HEK293 (cell line): ENCODE measurements at regions not wholly inside any gene's neighbourhood (a gene's known extent, or its start where the extent isn't known, plus 50 kb on each side); places are given as distances from the start of the nearest gene placed in this dataset.

ENCODE experiments used
- CTCF ChIA-PET: fragments of 350-600 bp; formaldehyde crosslinking; extraction: SDS; loops from one replicate; lab custom pipeline; 2021; ENCODE audit warnings: antibody characterized with exemption; lab: Yijun Ruan, JAX
- POLR2A ChIA-PET: fragments of 300-600 bp; formaldehyde crosslinking; extraction: SDS; loops from one replicate; lab custom pipeline; 2020; ENCODE audit warnings: antibody characterized with exemption, inconsistent platforms; lab: Yijun Ruan, JAX
- H3K27ac ChIP-seq: fragments of 200-500 bp; sonication (Bioruptor generic); 2 replicates; pipeline ENCODE4 v1.5.1; 2014; ENCODE audit warnings: low read depth, low read length, control low read depth, inconsistent platforms; ENCODE audit errors: extremely low read depth
- H3K36me3 ChIP-seq, 2 experiments: fragments of 200-500 bp in 1 of 2; sonication (Bioruptor generic) in 1 of 2; 1 replicate in 1 of 2; 2 replicates in 1 of 2; pipeline ENCODE4 v1.5.1; 2014 to 2017; ENCODE audit warnings: inconsistent platforms in 2 of 2, low read length in 2 of 2; ENCODE audit not compliant: control insufficient read depth in 2 of 2, insufficient read depth in 1 of 2
- H3K4me1 ChIP-seq: fragments of 200-500 bp; sonication (Bioruptor generic); 2 replicates; pipeline ENCODE4 v1.5.1; 2014; ENCODE audit warnings: mild to moderate bottlenecking, low read length, inconsistent platforms; ENCODE audit not compliant: control insufficient read depth, insufficient read depth
- H3K4me3 ChIP-seq: 2 replicates; pipeline ENCODE4 v1.5.1; 2011; ENCODE audit warnings: low read depth, mild to moderate bottlenecking, control low read depth, low read length, moderate library complexity
- H3K9me3 ChIP-seq: fragments of 200-500 bp; sonication (Bioruptor generic); 2 replicates; pipeline ENCODE4 v1.5.1; 2014; ENCODE audit warnings: low read depth, low read length, inconsistent platforms; ENCODE audit not compliant: control insufficient read depth, insufficient read depth
- EGR2 ChIP-seq: fragments of 450-650 bp; formaldehyde crosslinking; IDR thresholded peaks from 2 replicates; pipeline ENCODE4 v1.5.1; 2016; ENCODE audit warnings: low read depth, missing biosample characterization, missing genetic modification characterization
- GLI2 ChIP-seq: fragments of 450-650 bp; formaldehyde crosslinking; IDR thresholded peaks from 2 replicates; pipeline ENCODE4; 2017; ENCODE audit warnings: missing biosample characterization, missing genetic modification characterization, low read depth, borderline replicate concordance
- HOXA7 ChIP-seq: sonication (generic); formaldehyde crosslinking; IDR thresholded peaks from 2 replicates; pipeline ENCODE4 v1.8.1; 2022; ENCODE audit warnings: missing genetic modification reagents, borderline replicate concordance
- KLF1 ChIP-seq: fragments of 450-650 bp; formaldehyde crosslinking; IDR thresholded peaks from 2 replicates; pipeline ENCODE4 v1.5.1; 2016; ENCODE audit warnings: missing biosample characterization, missing genetic modification characterization
- KLF9 ChIP-seq: fragments of 450-650 bp; formaldehyde crosslinking; IDR thresholded peaks from 2 replicates; pipeline ENCODE4 v1.5.1; 2016; ENCODE audit warnings: missing biosample characterization, missing genetic modification characterization, low read depth
- OVOL3 ChIP-seq: fragments of 450-650 bp; formaldehyde crosslinking; IDR thresholded peaks from 2 replicates; pipeline ENCODE4 v1.5.1; 2016; ENCODE audit warnings: missing biosample characterization, missing genetic modification characterization
- YY2 ChIP-seq: fragments of 450-650 bp; formaldehyde crosslinking; IDR thresholded peaks from 2 replicates; pipeline ENCODE4 v1.5.1; 2016; ENCODE audit warnings: missing biosample characterization, missing genetic modification characterization
- ZBTB20 ChIP-seq: fragments of 450-650 bp; formaldehyde crosslinking; IDR thresholded peaks from 2 replicates; pipeline ENCODE4 v1.5.1; 2016; ENCODE audit warnings: missing biosample characterization, missing genetic modification characterization
- ZFP3 ChIP-seq: fragments of 450-650 bp; formaldehyde crosslinking; IDR thresholded peaks from 2 replicates; pipeline ENCODE4 v1.5.1; 2016; ENCODE audit warnings: low read depth, missing biosample characterization, missing genetic modification characterization
- ZNF10 ChIP-seq: fragments of 450-650 bp; formaldehyde crosslinking; IDR thresholded peaks from 2 replicates; pipeline ENCODE4 v1.5.1; 2017; ENCODE audit warnings: missing biosample characterization, missing genetic modification characterization
- ZNF140 ChIP-seq: fragments of 450-650 bp; formaldehyde crosslinking; IDR thresholded peaks from 2 replicates; pipeline ENCODE4 v1.5.1; 2016; ENCODE audit warnings: missing biosample characterization, missing genetic modification characterization
- ZNF157 ChIP-seq: fragments of 450-650 bp; formaldehyde crosslinking; IDR thresholded peaks from 2 replicates; pipeline ENCODE4 v1.5.1; 2016; ENCODE audit warnings: missing biosample characterization, missing genetic modification characterization
- ZNF175 ChIP-seq: fragments of 450-650 bp; formaldehyde crosslinking; IDR thresholded peaks from 2 replicates; pipeline ENCODE4 v1.5.1; 2016; ENCODE audit warnings: missing biosample characterization, missing genetic modification characterization
- ZNF202 ChIP-seq: fragments of 450-650 bp; formaldehyde crosslinking; IDR thresholded peaks from 2 replicates; pipeline ENCODE4 v1.5.1; 2016; ENCODE audit warnings: missing biosample characterization, missing genetic modification characterization, borderline replicate concordance
- ZNF24 ChIP-seq: fragments of 450-650 bp; formaldehyde crosslinking; IDR thresholded peaks from 2 replicates; pipeline ENCODE4 v1.5.1; 2016; ENCODE audit warnings: missing biosample characterization, missing genetic modification characterization
- ZNF449 ChIP-seq: fragments of 450-650 bp; formaldehyde crosslinking; IDR thresholded peaks from 2 replicates; pipeline ENCODE4 v1.5.1; 2017; ENCODE audit warnings: missing biosample characterization, mild to moderate bottlenecking, missing genetic modification characterization, moderate library complexity
- ZNF488 ChIP-seq: fragments of 450-650 bp; formaldehyde crosslinking; IDR thresholded peaks from 2 replicates; pipeline ENCODE4 v1.5.1; 2016; ENCODE audit warnings: missing biosample characterization, missing genetic modification characterization
- ZNF544 ChIP-seq: fragments of 450-650 bp; formaldehyde crosslinking; IDR thresholded peaks from 2 replicates; pipeline ENCODE4 v1.5.0; 2017; ENCODE audit warnings: missing biosample characterization, missing genetic modification characterization
- ZNF555 ChIP-seq: fragments of 450-650 bp; formaldehyde crosslinking; conservative IDR thresholded peaks from 2 replicates; pipeline ENCODE4 v1.5.1; 2017; ENCODE audit warnings: missing biosample characterization, mild to moderate bottlenecking, missing genetic modification characterization, inconsistent platforms
- ZNF560 ChIP-seq: fragments of 450-650 bp; formaldehyde crosslinking; IDR thresholded peaks from 2 replicates; pipeline ENCODE4 v1.5.1; 2017; ENCODE audit warnings: missing biosample characterization, missing genetic modification characterization, borderline replicate concordance
- ZNF626 ChIP-seq: fragments of 450-650 bp; sonication (Bioruptor Pico); formaldehyde crosslinking; IDR thresholded peaks from 2 replicates; pipeline ENCODE4 v1.5.1; 2018; ENCODE audit warnings: missing biosample characterization, missing genetic modification characterization, inconsistent platforms
- ZNF660 ChIP-seq: fragments of 450-650 bp; IDR thresholded peaks from 2 replicates; pipeline ENCODE4 v1.5.1; 2018; ENCODE audit warnings: missing biosample characterization, mild to moderate bottlenecking, missing genetic modification characterization
- ZNF837 ChIP-seq: fragments of 450-650 bp; formaldehyde crosslinking; IDR thresholded peaks from 2 replicates; pipeline ENCODE4 v1.5.1; 2016; ENCODE audit warnings: missing biosample characterization, missing genetic modification characterization

GRCh38 chr21:16743317-16743716 lies 769.5 kb upstream of the CXADR start:
- TF ChIP-seq HOXA7 (no peak), ZNF24 (tag by site-specific recombination) (no peak)
- Histone ChIP-seq H3K27ac (no peak overlapping the region), H3K36me3 (no peaks in the 10 kb centered on the region), H3K9me3 (no peaks in the 10 kb centered on the region), H3K4me1 (no peaks in the 10 kb centered on the region), H3K4me3 (no peak overlapping the region)
- POLR2A ChIA-PET: no interaction called here
- CTCF ChIA-PET: interaction anchor here (0.5 kb wide), 1 partner anchor 661 kb away, joined by 3 read pairs; no protein-coding TSS in a partner anchor

GRCh38 chr21:16750926-16751325 lies 761.9 kb upstream of the CXADR start:
- ChIA-PET CTCF (no interaction called here), POLR2A (no interaction called here)
- H3K9me3 ChIP-seq: no peaks in the 10 kb centered on the region
- H3K4me3 ChIP-seq: no peak overlapping the region
- H3K27ac ChIP-seq: no peak overlapping the region
- H3K36me3 ChIP-seq: no peaks in the 10 kb centered on the region
- no peak for TF ChIP-seq ZNF837
- TF ChIP-seq GLI2 (tag by site-specific recombination): no peak
- no peak for TF ChIP-seq YY2 (tag by site-specific recombination)
- no peak for TF ChIP-seq ZNF449
- TF ChIP-seq ZNF488: no peak
- TF ChIP-seq ZNF175: no peak
- no peak for TF ChIP-seq ZNF157 (tag by site-specific recombination)
- TF ChIP-seq ZNF555 (tag by site-specific recombination): no peak
- no peak for TF ChIP-seq ZNF10 (tag by site-specific recombination)
- no peak for TF ChIP-seq ZNF140 (tag by site-specific recombination)
- TF ChIP-seq EGR2 (tag by site-specific recombination): no peak
- TF ChIP-seq, all 188 proteins: peak for 0
- H3K4me1 ChIP-seq: peaks cover 2% of the 10 kb centered on the region; the same call in 1 of the 2 replicates

- TF ChIP-seq ZNF202 (tag by site-specific recombination) (no peak), ZNF544 (tag by site-specific recombination) (no peak), ZNF660 (tag by site-specific recombination) (no peak), ZNF560 (no peak), ZNF449 (no peak), GLI2 (tag by site-specific recombination) (no peak), OVOL3 (tag by site-specific recombination) (no peak), ZNF140 (tag by site-specific recombination) (no peak), ZNF626 (tag by site-specific recombination) (no peak), ZBTB20 (tag by site-specific recombination) (no peak), ZFP3 (tag by site-specific recombination) (no peak), KLF1 (tag by site-specific recombination) (no peak), KLF9 (tag by site-specific recombination) (no peak)
- ChIA-PET POLR2A (no interaction called here), CTCF (no interaction called here)
- Histone ChIP-seq H3K9me3 (no peaks in the 10 kb centered on the region), H3K4me3 (no peak overlapping the region), H3K27ac (no peak overlapping the region), H3K36me3 (no peaks in the 10 kb centered on the region), H3K4me1 (peaks cover 2% of the 10 kb centered on the region; the same call in 1 of the 2 replicates)
Measured at GRCh38 chr21:16751695-16752474, 761.0 kb upstream of the CXADR start.
